ENCODE measurements at regions not wholly inside any gene's neighbourhood (a gene's known extent, or its start where the extent isn't known, plus 50 kb on each side); places are given as distances from the start of the nearest gene placed in this dataset.

- CTCF ChIA-PET = interaction anchor here (0.6 kb wide), 1 partner anchor 647 kb away, joined by 3 read pairs; no protein-coding TSS in a partner anchor
- Mint-ChIP-seq H3K4me1 (no peaks in the 10 kb centered on the region), H3K36me3 (peaks cover 2% of the 10 kb centered on the region), H3K27ac (no peak overlapping the region), H3K27me3 (no peaks in the 10 kb centered on the region), H3K9me3 (ENCODE audit: low read depth) (no peaks in the 10 kb centered on the region), H3K4me3 (no peak overlapping the region)
- no peak for DNase-seq
- ATAC-seq = no peak
Measured at GRCh38 chr1:111556325-111557037, 53.0 kb upstream of the ADORA3 start.

GRCh38 chr1:111559736-111560279 lies 56.4 kb upstream of the ADORA3 start:
- DNase-seq (no peak), ATAC-seq (no peak)
- Mint-ChIP-seq H3K27me3 (no peaks in the 10 kb centered on the region), H3K4me1 (no peaks in the 10 kb centered on the region), H3K4me3 (no peak overlapping the region), H3K27ac (no peak overlapping the region), H3K9me3 (ENCODE audit: low read depth) (no peaks in the 10 kb centered on the region), H3K36me3 (no peaks in the 10 kb centered on the region)
- CTCF ChIA-PET = no interaction called here

GRCh38 chr1:111561328-111561727 lies 57.9 kb upstream of the ADORA3 start:
- no peaks in the 10 kb centered on the region for H3K27me3 Mint-ChIP-seq
- no peaks in the 10 kb centered on the region for H3K4me1 Mint-ChIP-seq
- H3K9me3 Mint-ChIP-seq (ENCODE audit: low read depth) = no peaks in the 10 kb centered on the region
- H3K36me3 Mint-ChIP-seq = no peaks in the 10 kb centered on the region
- H3K27ac Mint-ChIP-seq = no peak overlapping the region
- no peak overlapping the region for H3K4me3 Mint-ChIP-seq
- no peak for DNase-seq
- no peak for ATAC-seq
- CTCF ChIA-PET = no interaction called here

- H3K27ac Mint-ChIP-seq = no peak overlapping the region
- CTCF ChIA-PET = interaction anchor here (0.8 to 1.2 kb wide), 2 partner anchors 29 to 69 kb away, joined by 3 read pairs; no protein-coding TSS in a partner anchor
Measured at GRCh38 chr1:111563619-111564018, 56.0 kb upstream of the RAP1A start.

GRCh38 chr1:111565079-111565478 lies 54.5 kb upstream of the RAP1A start:
- ATAC-seq (no peak), DNase-seq (no peak)
- Mint-ChIP-seq H3K27ac (no peak overlapping the region), H3K4me3 (no peak overlapping the region), H3K4me1 (peaks cover 11% of the 10 kb centered on the region), H3K9me3 (ENCODE audit: low read depth) (no peaks in the 10 kb centered on the region), H3K36me3 (peaks cover 5% of the 10 kb centered on the region), H3K27me3 (no peaks in the 10 kb centered on the region)
- CTCF ChIA-PET = no interaction called here

More at GRCh38 chr1:111563619-111564018, 56.0 kb upstream of the RAP1A start:
- no peak overlapping the region for H3K4me3 Mint-ChIP-seq
- DNase-seq (no peak), ATAC-seq (no peak)
- no peaks in the 10 kb centered on the region for H3K27me3 Mint-ChIP-seq
- H3K4me1 Mint-ChIP-seq = peaks cover 10% of the 10 kb centered on the region
- no peaks in the 10 kb centered on the region for H3K9me3 Mint-ChIP-seq (ENCODE audit: low read depth)
- peaks cover 5% of the 10 kb centered on the region for H3K36me3 Mint-ChIP-seq

GRCh38 chr1:111565968-111566367 lies 53.6 kb upstream of the RAP1A start:
- H3K9me3 Mint-ChIP-seq (ENCODE audit: low read depth) = no peaks in the 10 kb centered on the region
- peaks cover 18% of the 10 kb centered on the region for H3K4me1 Mint-ChIP-seq
- peaks cover 5% of the 10 kb centered on the region for H3K36me3 Mint-ChIP-seq
- no peaks in the 10 kb centered on the region for H3K27me3 Mint-ChIP-seq
- ATAC-seq (no peak), DNase-seq (no peak)
- CTCF ChIA-PET = no interaction called here
- no peak overlapping the region for H3K27ac Mint-ChIP-seq
- H3K4me3 Mint-ChIP-seq = no peak overlapping the region

GRCh38 chr1:111568160-111568647 lies 51.4 kb upstream of the RAP1A start:
- Mint-ChIP-seq H3K4me1 (peaks cover 21% of the 10 kb centered on the region), H3K27ac (no peak overlapping the region), H3K27me3 (no peaks in the 10 kb centered on the region), H3K36me3 (peaks cover 5% of the 10 kb centered on the region), H3K4me3 (no peak overlapping the region), H3K9me3 (ENCODE audit: low read depth) (no peaks in the 10 kb centered on the region)
- CTCF ChIA-PET = no interaction called here
- no peak for ATAC-seq
- DNase-seq = no peak

Measured in activated CD8-positive, alpha-beta memory T cell treated with anti-CD3 and anti-CD28 coated beads, Interleukin-2, amount 10 ng/mL, durations not matched to agents 7 days and 5 days (primary cell).